CD4-positive, alpha-beta T cell treated with Interleukin-6 at 100 ng/mL for 8 hours (primary cell): ENCODE measurements at regions not wholly inside any gene's neighbourhood (a gene's known extent, or its start where the extent isn't known, plus 50 kb on each side); places are given as distances from the start of the nearest gene placed in this dataset.
A peak's percentile ranks its signal among the peaks of the same experiment; 100 is the strongest.
"Not testable (repeated sequence)": the region's sequence is repeated elsewhere in the genome, so short reads cannot be mapped to it uniquely, and the experiment has no call there.

Source experiments
- DNase-seq: peaks from one replicate; pipeline ENCODE4 v3.0.0-alpha.2; 2020; ENCODE audit warnings: mixed read lengths, low spot score

GRCh38 chr1:101185421-101185820 is 51.4 kb upstream of the S1PR1 start:
- DNase-seq = no peak

- DNase-seq = no peak
Measured at GRCh38 chr1:101183388-101183699, 53.5 kb upstream of the S1PR1 start.

- no peak for DNase-seq
Measured at GRCh38 chr1:101182627-101183387, 54.0 kb upstream of the S1PR1 start.

- no peak for DNase-seq
Measured at GRCh38 chr1:101181930-101182329, 54.9 kb upstream of the S1PR1 start.

- peak; percentile 28 for DNase-seq
Measured at GRCh38 chr1:101178688-101179491, 57.9 kb upstream of the S1PR1 start.

GRCh38 chr1:101178341-101178687 is 58.5 kb upstream of the S1PR1 start:
- DNase-seq = no peak

GRCh38 chr1:101175886-101176285 is 60.9 kb upstream of the S1PR1 start:
- no peak for DNase-seq

- DNase-seq = no peak
Measured at GRCh38 chr1:101175466-101175865, 61.4 kb upstream of the S1PR1 start.

GRCh38 chr1:101174722-101175121 is 62.1 kb upstream of the S1PR1 start:
- no peak for DNase-seq

- DNase-seq = not testable (repeated sequence)
Measured at GRCh38 chr1:101174298-101174697, 62.5 kb upstream of the S1PR1 start.

GRCh38 chr1:101170506-101171050 is 66.2 kb upstream of the S1PR1 start:
- no peak for DNase-seq

GRCh38 chr1:101167891-101168290 is 68.9 kb upstream of the S1PR1 start:
- DNase-seq = no peak

GRCh38 chr1:101166583-101167120 is 70.2 kb upstream of the S1PR1 start:
- DNase-seq = no peak

- no peak for DNase-seq
Measured at GRCh38 chr1:101165954-101166353, 70.9 kb upstream of the S1PR1 start.

- DNase-seq = no peak
Measured at GRCh38 chr1:101165532-101165931, 71.3 kb upstream of the S1PR1 start.

- no peak for DNase-seq
Measured at GRCh38 chr1:101164776-101165175, 72.0 kb upstream of the S1PR1 start.

- no peak for DNase-seq
Measured at GRCh38 chr1:101162736-101163735, 73.8 kb upstream of the S1PR1 start.

GRCh38 chr1:101162300-101162699 is 74.5 kb upstream of the S1PR1 start:
- no peak for DNase-seq

GRCh38 chr1:101161619-101162018 is 75.2 kb upstream of the S1PR1 start:
- no peak for DNase-seq

- DNase-seq = no peak
Measured at GRCh38 chr1:101158424-101158823, 78.4 kb upstream of the S1PR1 start.

- no peak for DNase-seq
Measured at GRCh38 chr1:101154547-101154946, 82.3 kb upstream of the S1PR1 start.

GRCh38 chr1:101153692-101154091 is 83.1 kb upstream of the S1PR1 start:
- DNase-seq = no peak
